ENCODE measurements at regions not wholly inside any gene's neighbourhood (a gene's known extent, or its start where the extent isn't known, plus 50 kb on each side); places are given as distances from the start of the nearest gene placed in this dataset.
"Not testable (repeated sequence)": the region's sequence is repeated elsewhere in the genome, so short reads cannot be mapped to it uniquely, and the experiment has no call there.

DNA sequence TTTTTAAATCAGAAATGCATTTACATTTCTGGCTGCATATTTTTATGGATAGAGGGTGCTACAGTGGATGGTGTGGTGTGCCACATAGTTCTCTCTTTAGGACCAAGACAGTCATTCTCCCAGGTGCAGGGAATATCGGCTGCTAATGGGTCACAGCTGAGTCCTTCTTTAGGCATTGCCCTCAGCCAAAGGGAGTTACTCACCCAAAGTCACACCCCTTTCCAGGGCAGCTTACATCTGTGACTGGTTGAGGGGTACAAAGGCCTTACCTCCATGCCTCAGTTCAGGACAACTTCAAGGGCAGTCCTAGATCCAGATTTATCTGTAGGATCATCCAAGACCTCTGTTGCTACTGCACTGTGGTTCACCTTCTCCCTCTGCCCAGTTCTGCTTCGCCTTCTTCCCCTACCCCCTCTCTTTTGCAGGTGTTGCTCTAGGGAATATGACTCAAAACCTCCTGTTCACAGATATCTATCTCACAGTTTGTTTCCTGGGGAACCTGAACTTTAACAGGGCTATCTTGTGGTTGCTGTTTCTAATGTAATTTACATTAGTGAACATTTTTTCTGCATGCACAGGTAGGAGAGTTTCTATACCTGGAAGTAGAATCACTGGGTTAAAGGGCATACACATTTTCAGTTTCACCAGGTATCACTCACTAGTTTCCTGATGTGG lies 413.9 kb downstream of the RPS6KC1 start:
- DNase-seq (ENCODE audit: low spot score): no peak

DNA sequence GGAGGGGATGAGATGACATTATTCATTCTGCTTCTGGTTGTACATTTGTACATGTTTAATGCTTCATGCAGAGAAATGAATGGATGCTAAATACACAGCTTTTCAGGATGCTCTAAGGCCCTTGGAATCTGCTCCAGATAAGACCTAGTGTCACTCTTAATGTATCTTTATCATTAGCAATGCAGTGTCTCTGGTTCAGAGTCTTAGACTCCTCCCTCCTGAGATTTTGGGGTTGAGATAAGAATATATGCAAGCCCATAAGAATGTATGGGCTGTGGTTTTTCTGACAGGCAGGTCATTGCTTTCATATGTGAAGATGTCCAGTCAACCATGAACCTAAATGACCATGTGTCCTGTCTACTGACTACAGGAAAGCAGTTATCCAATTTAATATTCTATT lies 415.5 kb downstream of the RPS6KC1 start:
- no peak for DNase-seq (ENCODE audit: low spot score)

DNA sequence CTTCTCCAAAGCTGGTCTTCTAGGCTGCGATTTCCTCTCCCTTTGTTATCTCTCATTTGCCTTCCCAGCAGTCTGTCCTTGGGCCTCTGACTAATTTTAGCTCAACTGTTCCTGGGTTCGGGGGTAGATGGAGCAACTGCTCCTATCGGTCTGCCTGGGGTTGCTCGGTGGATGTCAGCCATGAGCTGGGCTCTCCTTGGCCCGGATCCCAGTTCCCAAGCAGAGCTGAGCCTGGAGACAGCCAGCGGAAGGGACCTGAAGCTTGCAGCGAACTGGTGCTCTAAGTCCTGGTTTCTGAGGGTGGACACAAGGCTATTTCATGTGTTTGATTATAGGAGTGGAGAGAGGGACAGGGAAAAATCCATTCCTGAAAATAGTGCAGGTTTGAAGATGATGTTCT lies 423.0 kb downstream of the RPS6KC1 start:
- DNase-seq (ENCODE audit: low spot score): no peak

DNA sequence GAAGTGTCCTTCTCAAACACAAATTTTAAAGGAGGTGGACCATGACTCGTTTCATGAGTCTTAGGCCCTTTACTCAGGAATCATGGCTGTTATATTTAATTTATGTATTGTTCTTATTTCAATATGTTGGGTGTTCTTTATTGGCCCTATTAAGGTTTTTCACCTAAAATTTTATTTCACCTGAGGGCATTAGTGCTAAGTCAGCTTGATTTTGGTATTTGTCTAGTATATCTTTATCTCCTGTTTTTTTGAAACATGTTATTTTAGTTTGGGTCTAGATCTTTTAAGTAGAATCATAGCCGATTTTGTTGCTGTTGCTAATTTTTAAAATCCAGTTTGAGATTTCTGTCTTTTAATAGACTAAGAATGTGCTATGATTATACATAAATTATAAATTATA lies 430.4 kb downstream of the RPS6KC1 start:
- DNase-seq (ENCODE audit: low spot score): no peak

DNA sequence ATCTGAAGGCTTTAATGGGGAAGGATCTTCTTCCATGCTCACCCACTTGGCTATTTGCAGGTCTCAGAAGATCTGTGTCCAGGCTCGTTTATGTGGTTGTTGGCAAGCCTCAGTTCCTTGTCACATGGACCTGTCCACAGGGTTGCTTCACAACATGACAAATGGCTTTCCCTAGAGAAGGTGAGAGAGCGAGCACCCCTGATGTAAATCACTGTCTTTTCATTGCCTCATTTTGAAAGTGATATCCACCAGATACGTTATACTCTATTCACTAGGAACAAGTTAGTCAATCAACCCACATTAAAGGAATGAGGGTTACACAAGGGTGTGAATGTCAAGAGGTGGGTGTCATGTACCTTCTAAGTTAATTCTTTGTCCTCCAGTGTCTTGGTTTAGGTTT lies 433.3 kb downstream of the RPS6KC1 start:
- no peak for DNase-seq (ENCODE audit: low spot score)

DNA sequence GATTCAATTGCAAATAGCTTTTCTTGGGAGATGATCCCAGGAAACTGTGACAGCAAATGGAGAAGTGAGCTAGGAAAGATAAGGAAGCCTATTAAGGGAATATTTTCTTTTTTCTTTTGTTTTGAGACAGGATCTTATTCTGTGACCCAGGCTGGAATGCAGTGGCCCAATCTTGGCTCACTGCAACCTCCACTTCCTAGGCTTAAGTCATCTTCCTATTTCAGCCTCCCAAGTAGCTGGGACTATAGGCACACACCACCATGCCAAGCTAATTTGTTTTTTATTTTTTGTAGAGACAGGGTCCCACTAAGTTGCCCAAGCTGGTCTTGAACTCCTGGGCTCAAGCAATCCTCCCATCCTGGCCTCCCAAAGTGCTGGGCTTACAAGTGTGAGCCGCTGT lies 433.7 kb downstream of the RPS6KC1 start:
- DNase-seq (ENCODE audit: low spot score): no peak

DNA sequence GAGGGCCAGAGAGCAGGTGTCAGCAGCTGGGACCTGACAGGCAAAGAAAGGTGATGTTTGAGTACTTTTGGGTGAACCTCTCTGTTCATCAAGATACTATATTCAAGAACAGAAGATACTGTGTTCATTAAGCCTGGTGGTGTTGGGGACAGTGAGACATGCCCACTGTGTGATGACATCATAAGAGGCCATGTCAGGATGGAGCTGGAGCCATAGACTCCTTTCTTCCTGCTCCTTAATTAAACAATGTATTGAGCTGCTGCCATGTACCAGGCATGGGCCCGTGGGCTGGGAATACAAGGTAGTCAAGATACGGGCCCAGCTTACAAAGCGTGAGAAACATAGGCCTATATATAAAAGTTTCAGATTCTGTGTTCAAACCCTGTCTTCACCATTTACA lies 435.4 kb downstream of the RPS6KC1 start:
- DNase-seq (ENCODE audit: low spot score): no peak

DNA sequence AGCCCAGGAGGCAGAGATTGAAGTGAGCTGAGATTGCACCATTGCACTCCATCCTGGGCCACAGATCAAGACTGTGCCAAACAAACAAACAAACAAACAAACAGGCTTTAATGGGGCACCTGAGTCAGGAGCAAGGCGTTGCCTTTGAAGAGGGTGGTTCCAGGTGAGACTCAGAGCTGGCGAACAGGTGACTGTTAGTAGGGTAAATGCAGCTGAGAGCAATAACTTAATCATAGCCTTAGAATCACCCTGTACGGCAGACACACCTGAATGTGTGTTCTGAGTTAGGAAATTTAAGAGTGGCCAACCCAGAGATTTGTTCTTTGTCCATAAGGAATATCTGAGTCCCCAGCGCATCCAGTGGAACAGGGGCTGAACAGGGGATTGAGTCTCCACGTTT lies 440.4 kb downstream of the RPS6KC1 start:
- no peak for DNase-seq (ENCODE audit: low spot score)

DNA sequence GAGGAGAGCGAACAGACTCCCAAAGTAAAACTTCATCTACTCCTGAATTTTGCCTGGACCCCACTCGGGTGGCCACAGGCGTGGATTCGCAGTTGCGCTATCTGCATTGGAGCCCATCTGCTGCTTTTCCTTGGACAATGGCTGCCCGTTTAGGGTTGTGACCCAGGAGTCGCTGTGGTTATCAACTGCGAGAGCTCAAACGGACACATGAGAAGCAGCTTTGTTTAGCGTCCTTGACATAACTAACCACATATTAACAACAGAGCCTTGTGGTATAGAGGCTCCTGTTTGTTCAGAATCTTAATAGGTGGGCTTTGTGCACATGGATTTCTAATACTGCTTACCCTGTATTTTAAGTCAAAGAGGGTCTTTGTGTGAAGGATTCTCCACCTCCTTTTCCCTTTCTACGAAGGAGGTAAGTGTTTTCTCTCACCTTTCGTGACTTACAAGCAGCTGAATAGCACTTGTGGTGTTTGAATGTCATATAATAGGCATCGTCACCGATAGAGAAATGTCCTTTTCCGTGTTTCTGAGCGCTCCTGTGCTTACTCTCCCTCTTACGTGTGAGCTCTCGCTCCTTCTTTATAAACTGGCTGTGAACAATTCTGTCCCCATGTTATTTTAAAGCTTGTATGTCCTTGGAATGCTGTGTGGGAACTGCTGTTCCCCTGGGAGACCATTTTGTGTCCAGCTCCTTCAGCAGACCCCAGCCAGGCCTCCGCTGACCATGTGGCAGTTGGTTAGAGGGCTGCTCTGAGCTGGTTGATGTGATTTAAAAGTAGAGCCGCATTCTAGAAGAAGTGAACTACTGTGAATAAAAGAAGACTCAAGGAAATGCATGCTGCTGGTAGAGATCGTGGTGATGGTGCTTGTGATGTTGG lies 441.4 kb downstream of the RPS6KC1 start:
- DNase-seq (ENCODE audit: low spot score): no peak

DNA sequence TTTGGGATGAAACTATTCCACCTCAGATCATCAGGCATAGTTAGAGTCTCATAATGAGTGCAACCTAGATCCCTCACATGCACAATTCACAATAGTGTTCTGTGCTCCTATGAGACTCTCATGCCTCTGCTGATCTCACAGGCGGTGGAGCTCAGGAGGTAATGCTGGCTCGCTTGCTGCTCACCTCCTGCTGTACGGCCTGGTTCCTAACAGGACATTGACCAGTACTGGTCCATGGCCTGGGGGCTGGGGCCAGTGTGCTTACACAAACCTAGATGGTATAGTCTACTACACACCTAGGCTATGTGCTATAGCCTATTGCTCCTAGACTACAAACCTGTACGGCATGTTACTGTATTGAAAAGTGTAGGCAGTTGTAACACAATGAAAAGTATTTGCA lies 448.4 kb downstream of the RPS6KC1 start:
- DNase-seq (ENCODE audit: low spot score): no peak

DNA sequence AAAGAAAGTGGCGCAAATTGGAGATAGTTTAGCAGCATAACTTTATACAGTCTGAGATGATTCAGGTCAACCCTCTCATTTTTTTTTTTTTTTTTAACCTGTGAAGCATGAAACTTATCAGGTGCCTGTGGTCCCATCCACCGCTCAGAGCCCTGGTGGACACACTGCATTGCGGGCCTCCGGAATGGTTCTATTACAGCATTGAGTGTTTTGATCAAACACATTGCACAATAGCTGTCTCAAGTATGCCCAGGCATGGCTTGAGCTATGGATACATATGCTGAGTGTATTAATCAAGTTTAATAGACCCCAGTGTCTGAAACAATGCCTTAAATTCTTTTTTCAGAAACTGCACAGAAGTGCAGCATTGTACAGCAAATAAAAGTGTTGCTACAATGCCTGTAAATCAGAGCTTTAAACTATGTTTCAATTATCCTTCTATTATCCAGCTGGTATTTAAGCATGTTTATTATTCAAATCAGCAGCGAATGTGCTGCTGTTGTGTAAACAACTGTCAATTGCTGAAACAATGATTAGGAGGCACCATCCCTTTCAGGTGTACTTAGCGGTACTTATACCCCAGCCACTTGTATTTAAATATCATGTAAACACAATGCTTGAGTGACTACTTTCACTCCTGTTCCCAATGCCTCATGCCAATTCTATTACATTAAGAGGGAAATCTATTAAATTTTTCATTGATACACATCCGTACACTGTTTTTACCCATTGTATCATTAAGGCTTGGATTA lies 456.6 kb downstream of the RPS6KC1 start:
- no peak for DNase-seq (ENCODE audit: low spot score)

DNA sequence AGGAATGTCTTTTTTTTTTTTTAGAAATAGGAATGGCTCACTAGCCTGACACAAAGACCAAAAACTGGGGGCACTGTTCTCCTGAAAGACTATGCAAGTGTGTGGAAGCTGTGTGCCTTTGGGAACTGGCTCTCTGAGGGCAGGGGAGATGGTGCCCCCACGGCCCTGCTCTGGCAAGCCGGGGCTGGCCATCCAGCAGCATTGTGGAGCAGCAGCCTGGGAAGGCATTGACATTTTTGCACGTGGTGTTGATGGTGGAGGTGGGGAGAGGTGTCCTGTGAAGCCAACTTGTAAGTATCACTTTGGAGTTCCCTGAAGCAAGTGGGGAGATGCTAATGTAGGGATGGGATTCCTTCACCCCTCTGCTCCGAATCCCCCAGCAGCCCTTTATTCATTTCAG lies 460.1 kb downstream of the RPS6KC1 start:
- no peak for DNase-seq (ENCODE audit: low spot score)

DNA sequence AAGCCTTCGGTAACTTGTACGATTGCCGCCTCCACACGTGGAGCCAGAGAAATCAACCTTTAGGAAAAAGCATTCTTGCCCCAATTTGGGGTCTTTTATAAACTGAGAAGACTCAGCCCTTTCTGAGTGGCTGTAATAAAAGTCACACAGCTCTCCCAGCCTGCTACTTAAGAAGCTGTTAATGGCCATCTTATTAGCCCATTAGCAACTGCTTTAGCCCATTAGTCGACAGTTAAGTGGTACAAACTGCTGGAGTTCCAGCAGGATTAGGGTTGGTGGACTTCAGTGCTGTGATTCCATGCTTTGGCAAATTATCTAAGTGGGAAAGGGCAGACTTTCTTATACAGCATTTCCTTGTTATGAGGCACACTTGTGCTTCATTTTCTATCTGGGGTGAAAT lies 461.3 kb downstream of the RPS6KC1 start:
- no peak for DNase-seq (ENCODE audit: low spot score)

DNA sequence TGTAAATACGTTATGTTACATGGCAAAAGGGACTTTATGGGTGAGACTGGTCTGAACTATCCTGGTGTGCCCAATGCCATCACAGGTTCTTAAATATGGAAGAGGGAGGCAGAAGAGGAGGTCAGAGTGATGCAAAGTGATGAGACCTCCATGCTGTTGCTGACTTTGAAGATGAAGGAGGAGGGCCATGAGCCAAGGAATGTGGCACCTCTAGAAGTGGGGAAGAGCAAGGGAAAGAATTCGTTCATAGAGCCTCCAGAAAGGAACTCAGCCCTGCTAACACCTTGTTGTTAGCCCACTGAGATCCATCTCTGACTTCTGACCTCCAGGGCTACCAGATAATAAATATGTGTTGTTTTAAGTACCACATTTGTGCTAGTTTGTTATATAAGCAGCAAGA lies 462.0 kb downstream of the RPS6KC1 start:
- DNase-seq (ENCODE audit: low spot score): no peak

DNA sequence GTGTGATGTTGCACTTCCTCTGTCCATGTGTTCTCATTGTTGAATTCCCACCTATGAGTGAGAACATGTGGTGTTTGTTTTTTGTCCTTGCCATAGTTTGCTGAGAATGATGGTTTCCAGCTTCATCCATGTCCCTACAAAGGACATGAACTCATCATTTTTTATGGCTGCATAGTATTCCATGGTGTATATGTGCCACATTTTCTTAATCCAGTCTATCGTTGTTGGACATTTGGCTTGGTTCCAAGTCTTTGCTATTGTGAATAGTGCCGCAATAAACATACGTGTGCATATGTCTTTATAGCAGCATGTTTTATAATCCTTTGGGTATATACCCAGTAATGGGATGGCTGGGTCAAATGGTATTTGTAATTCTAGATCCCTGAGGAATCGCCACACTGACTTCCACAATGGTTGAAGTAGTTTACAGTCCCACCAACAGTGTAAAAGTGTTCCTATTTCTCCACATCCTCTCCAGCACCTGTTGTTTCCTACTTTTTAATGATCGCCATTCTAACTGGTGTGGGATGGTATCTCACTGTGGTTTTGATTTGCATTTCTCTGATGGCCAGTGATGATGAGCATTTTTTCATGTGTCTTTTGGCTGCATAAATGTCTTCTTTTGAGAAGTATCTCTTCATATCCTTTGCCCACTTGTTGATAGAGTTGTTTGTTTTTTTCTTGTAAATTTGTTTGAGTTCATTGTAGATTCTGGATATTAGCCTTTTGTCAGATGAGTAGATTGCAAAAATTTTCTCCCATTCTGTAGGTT lies 463.6 kb downstream of the RPS6KC1 start:
- DNase-seq (ENCODE audit: low spot score): not testable (repeated sequence)

DNA sequence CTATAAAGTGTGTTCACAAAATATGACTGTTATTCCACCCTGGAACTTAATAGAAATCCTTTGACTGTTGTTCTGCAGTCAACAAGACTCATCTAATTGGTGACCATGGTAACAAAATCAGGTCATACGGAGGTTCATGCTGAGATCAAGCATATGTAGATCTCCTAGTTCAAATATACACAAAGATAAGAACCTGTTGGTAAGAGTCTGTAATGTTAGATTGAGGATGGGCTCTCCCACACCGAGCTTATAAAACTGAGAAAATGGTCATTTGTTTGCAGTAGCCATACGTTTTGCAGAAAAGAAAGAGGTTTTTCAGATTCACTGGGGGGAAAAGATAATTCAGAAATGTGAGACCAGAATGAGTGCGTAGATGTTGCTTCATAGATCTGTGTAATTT lies 468.1 kb downstream of the RPS6KC1 start:
- no peak for DNase-seq (ENCODE audit: low spot score)

DNA sequence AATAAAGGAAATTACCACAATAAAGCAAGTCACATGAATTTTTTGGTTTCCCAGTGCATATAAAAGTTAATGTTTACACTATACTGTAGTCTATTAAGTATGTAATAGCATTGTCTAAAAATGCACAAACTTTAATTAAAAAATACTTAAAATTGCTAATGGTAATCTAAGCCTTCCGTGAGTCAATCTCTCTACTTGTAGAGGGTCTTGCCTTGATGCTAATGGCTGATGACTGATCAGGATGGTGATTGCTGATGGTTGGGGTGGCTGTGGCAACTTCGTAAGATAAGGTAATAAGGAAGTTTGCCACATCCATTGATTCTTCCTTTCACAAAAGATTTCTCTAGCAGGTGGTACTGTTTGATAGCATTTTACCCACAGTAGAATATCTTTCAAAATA lies 466.6 kb upstream of the PROX1 start:
- no peak for DNase-seq (ENCODE audit: low spot score)

DNA sequence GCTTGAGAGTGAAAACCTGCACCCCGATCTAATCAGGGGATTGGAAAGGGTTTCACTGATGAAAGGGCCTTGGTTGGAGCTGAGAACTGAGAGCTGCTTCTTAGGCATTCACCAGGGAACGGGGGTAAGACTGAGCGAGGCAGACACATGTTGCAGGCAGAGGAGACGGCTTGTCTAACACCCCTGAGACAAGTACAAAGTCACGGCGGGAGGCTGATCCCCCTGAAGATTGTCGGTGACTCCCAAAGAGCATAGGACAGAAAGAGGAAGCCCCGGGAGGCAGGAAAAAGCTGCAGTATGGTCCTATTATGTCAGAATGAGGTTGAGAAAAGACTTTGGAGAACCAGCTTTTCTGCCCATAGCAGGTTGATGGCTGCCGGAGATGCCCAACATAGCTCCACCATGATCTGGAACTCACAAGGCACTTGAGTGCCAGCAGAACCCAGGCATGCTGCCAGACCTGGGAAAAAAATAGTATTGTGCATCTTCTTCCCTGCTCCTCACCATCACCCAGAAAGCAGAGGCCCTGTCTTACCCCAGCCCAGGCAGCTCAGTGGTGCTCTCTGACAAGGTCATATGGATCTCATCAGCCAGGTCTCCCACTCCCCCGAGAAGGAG lies 463.9 kb upstream of the PROX1 start:
- DNase-seq (ENCODE audit: low spot score): no peak

DNA sequence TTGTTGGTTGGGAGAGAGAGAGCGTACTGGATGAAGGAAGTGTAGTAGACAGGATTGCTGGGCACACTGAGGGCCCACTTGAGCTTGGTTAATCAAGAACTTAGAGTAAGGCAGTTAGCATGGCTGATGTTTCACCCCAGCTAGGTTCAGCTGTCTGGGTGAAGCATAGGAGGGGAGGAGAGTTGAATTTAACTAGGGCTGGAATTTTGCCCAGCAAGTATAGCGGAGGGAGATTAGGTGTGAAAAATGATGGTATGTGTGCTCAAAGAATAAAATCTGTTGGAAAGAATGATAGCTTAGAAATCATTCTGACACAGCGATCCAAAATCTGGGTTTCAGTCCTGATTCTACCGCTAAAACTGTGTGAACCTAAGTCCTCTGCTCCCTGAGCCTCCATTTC lies 461.5 kb upstream of the PROX1 start:
- no peak for DNase-seq (ENCODE audit: low spot score)

DNA sequence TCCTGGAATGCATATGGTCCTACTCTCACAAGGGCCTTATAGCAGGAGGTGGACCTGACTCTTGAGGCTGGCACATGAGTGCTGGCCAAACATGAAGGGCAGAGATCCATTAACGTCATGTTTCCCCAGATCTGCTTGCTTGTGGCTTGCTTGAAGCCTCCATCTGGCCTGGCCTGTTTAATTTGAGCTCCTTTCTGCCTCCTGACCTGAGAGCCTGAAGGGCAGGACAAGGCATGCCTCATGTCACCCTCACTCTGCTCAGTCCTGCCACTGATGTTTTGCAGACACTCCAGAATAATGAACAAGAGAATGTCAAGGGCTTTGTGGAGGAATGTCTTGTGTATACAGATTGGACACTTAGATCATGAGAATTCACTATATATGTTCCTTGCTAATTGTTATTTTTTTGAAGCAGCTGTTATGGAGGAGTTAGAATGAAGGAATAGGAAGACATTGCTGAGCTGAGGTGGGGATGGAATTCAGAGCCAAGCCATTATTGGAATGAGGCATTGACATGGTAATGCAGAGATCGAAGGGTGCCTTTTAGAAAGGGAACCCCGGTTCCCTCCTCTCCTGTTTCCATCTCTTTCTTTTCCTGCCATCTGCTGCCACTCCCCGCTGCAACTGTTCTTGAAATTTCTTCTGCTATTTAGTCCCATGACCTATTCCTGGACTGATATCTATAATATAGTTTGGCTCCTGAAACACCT lies 457.0 kb upstream of the PROX1 start:
- no peak for DNase-seq (ENCODE audit: low spot score)
